Mesodermal cell (in vitro differentiated cells): ENCODE measurements at regions not wholly inside any gene's neighbourhood (a gene's known extent, or its start where the extent isn't known, plus 50 kb on each side); places are given as distances from the start of the nearest gene placed in this dataset.
"Not testable (repeated sequence)": the region's sequence is repeated elsewhere in the genome, so short reads cannot be mapped to it uniquely, and the experiment has no call there.

Experiments
- H3K27ac ChIP-seq: 2 replicates; pipeline ENCODE4 v1.7.0; 2013; ENCODE audit warnings: mild to moderate bottlenecking, low read depth, low read length, moderate library complexity; ENCODE audit not compliant: severe bottlenecking
- H3K36me3 ChIP-seq: 2 replicates; pipeline ENCODE4 v1.7.1; 2013; ENCODE audit warnings: mild to moderate bottlenecking, low read length, moderate library complexity; ENCODE audit not compliant: control insufficient read depth, insufficient read depth
- H3K4me1 ChIP-seq: one replicate; pipeline ENCODE4 v1.7.1; 2013; ENCODE audit warnings: mild to moderate bottlenecking, low read length; ENCODE audit not compliant: insufficient read depth, control insufficient read depth, poor library complexity, severe bottlenecking
- H3K4me3 ChIP-seq: 2 replicates; pipeline ENCODE4 v1.7.0; 2013; ENCODE audit warnings: low read length, control low read depth, mild to moderate bottlenecking; ENCODE audit not compliant: insufficient read depth, poor library complexity, severe bottlenecking; ENCODE audit errors: extremely low read depth
- H3K9me3 ChIP-seq: 2 replicates; pipeline ENCODE4 v1.7.1; 2013; ENCODE audit warnings: mild to moderate bottlenecking, low read length, moderate library complexity; ENCODE audit not compliant: control insufficient read depth
- WGBS, 2 experiments: methylation state at CpG; one replicate each; pipeline ENCODE4 v1.1.5; 2013; ENCODE audit warnings: missing lambda C conversion rate in 2 of 2; ENCODE audit not compliant: insufficient coverage in 2 of 2; 5-methylcytosine and 5-hydroxymethylcytosine counted together

DNA sequence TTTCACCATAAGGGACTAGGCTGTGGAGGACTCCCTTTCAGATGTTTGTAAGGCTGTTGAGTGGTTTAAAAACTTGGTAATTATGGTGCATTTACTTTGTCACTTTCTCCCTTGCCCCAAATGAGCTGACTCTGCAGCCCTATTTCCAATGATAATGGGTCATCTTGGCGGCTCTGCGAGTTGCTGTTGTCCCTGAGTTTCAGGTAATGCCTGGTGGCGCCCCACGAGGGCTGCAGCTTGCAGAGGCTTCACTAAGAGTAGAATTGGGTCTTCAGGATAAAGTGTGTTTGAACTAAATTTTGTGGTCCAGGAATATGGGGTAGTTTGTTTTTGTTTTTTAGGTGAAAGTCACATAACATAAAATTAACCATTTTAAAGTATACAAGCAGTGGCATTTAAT, 450.1 kb upstream of the CFAP20DC start:
- Histone ChIP-seq H3K9me3 (no peaks in the 10 kb centered on the region), H3K27ac (no peak overlapping the region), H3K36me3 (no peaks in the 10 kb centered on the region), H3K4me3 (no peak overlapping the region), H3K4me1 (no peaks in the 10 kb centered on the region)
- 74 to 92% methylated on average over 3 to 4 of the region's 4 CpGs for WGBS, 2 experiments

- H3K4me1 ChIP-seq, result no peaks in the 10 kb centered on the region
- H3K4me3 ChIP-seq, result no peak overlapping the region
- no peak overlapping the region for H3K27ac ChIP-seq
- H3K9me3 ChIP-seq, result no peaks in the 10 kb centered on the region
- WGBS, 2 experiments, result 89 to 98% methylated on average over 12 to 15 of the region's 15 CpGs
- H3K36me3 ChIP-seq, result no peaks in the 10 kb centered on the region
Observed at GRCh38 chr3:59499000-59499399, 449.2 kb upstream of the CFAP20DC start.

- no peaks in the 10 kb centered on the region for H3K36me3 ChIP-seq
- no peaks in the 10 kb centered on the region for H3K4me1 ChIP-seq
- H3K4me3 ChIP-seq, result no peak overlapping the region
- WGBS, 2 experiments, result 80 to 89% methylated on average over 3 to 5 of the region's 5 CpGs
- no peaks in the 10 kb centered on the region for H3K9me3 ChIP-seq
- no peak overlapping the region for H3K27ac ChIP-seq
Observed at GRCh38 chr3:59496250-59496649, 446.4 kb upstream of the CFAP20DC start.

GRCh38 chr3:59494969-59495368, 445.1 kb upstream of the CFAP20DC start:
- not testable (repeated sequence) for H3K9me3 ChIP-seq, H3K4me1 ChIP-seq, H3K27ac ChIP-seq, H3K4me3 ChIP-seq, H3K36me3 ChIP-seq
- 100% methylated on average over 1 of the region's 1 CpG; no CpG with 5 or more reads in 1 of the 2 experiments for WGBS, 2 experiments

DNA sequence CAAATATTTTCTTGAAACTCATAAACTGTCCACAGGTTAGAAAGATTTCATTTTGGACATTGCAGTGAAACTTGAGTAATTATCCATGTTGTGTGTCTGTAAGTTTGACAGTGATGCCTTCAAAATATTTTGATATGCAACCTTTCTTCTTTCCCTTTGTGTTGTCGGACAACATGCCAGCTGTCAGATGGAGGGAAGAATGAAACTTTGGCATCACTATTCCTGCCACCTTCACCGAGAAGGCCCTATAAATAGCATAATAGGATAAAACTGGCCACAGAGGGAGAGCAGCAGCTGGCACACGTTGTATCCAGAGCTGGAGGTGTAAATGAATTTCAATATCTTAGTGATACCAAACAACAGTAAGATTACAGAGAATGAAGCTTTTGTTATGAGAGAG, 436.7 kb upstream of the CFAP20DC start:
- H3K4me1 ChIP-seq, result no peaks in the 10 kb centered on the region
- no peaks in the 10 kb centered on the region for H3K9me3 ChIP-seq
- WGBS, 2 experiments, result no CpG with 5 or more reads among the region's 3 CpGs
- H3K36me3 ChIP-seq, result no peaks in the 10 kb centered on the region
- no peak overlapping the region for H3K27ac ChIP-seq
- H3K4me3 ChIP-seq, result no peak overlapping the region

- peaks cover 16% of the 10 kb centered on the region for H3K4me1 ChIP-seq
- no peaks in the 10 kb centered on the region for H3K36me3 ChIP-seq
- H3K9me3 ChIP-seq, result no peaks in the 10 kb centered on the region
- no peak overlapping the region for H3K4me3 ChIP-seq
- 83 to 100% methylated on average over 1 of the region's 3 CpGs for WGBS, 2 experiments
- no peak overlapping the region for H3K27ac ChIP-seq
Observed at GRCh38 chr3:59483191-59483590, 433.4 kb upstream of the CFAP20DC start.

DNA sequence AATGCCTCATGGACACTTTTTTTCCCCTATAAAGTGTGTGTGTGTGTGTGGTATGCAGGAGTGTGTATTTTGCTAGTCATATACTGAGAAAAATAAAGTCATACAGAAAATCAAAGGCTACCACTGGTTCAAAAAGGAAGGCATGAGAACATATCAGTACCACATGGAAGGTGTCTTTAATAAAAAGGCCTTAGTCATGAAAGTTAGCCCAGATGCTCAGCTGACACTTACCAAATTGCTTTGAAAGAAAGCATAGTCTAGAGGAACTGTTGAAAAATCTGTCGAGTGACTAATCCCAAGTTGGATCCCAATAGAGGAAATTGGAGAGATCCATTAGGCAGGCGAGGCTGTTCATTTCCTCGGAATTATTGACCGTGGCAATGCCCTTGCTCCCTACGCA, 432.9 kb upstream of the CFAP20DC start:
- no peak overlapping the region for H3K27ac ChIP-seq
- WGBS, 2 experiments, result 93 to 98% methylated on average over 5 of the region's 5 CpGs
- H3K9me3 ChIP-seq, result no peaks in the 10 kb centered on the region
- peaks cover 16% of the 10 kb centered on the region for H3K4me1 ChIP-seq
- no peak overlapping the region for H3K4me3 ChIP-seq
- H3K36me3 ChIP-seq, result no peaks in the 10 kb centered on the region

- no CpG with 5 or more reads among the region's 3 CpGs for WGBS, 2 experiments
- Histone ChIP-seq H3K4me1 (peaks cover 16% of the 10 kb centered on the region), H3K36me3 (no peaks in the 10 kb centered on the region), H3K4me3 (no peak overlapping the region), H3K9me3 (no peaks in the 10 kb centered on the region), H3K27ac (no peak overlapping the region)
Observed at GRCh38 chr3:59481776-59482400, 432.1 kb upstream of the CFAP20DC start.

- H3K27ac ChIP-seq, result peak overlapping the region; percentile 23
- 83 to 100% methylated on average over 1 to 2 of the region's 5 CpGs for WGBS, 2 experiments
- H3K36me3 ChIP-seq, result no peaks in the 10 kb centered on the region
- peaks cover 16% of the 10 kb centered on the region for H3K4me1 ChIP-seq
- no peak overlapping the region for H3K4me3 ChIP-seq
- H3K9me3 ChIP-seq, result no peaks in the 10 kb centered on the region
Observed at GRCh38 chr3:59480486-59480995, 430.7 kb upstream of the CFAP20DC start.

GRCh38 chr3:59473636-59474035, 423.8 kb upstream of the CFAP20DC start:
- Histone ChIP-seq H3K36me3 (no peaks in the 10 kb centered on the region), H3K27ac (no peak overlapping the region), H3K9me3 (peaks cover 12% of the 10 kb centered on the region), H3K4me1 (no peaks in the 10 kb centered on the region), H3K4me3 (no peak overlapping the region)
- WGBS, 2 experiments, result 85 to 92% methylated on average over 2 of the region's 4 CpGs

DNA sequence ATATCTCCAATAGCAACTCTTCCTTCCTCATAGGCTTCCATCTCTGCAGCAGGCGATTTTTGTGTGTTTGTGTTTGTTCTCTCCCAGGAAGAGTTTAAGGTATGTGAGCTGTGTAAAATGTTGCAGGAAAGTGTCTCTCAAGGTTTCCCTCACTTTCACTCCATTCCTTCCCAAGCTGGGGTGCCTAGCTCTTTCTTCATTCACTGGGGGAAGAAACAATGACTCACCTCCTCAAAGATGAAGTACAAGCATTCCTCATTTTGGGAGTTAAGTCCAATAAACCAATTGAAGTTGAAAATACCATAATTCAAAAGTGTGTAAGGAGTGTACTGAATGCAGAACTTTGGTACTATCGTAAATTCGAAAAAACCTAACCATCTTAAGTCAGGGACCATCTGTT, 422.7 kb upstream of the CFAP20DC start:
- no peaks in the 10 kb centered on the region for H3K4me1 ChIP-seq
- no peaks in the 10 kb centered on the region for H3K36me3 ChIP-seq
- H3K9me3 ChIP-seq, result peaks cover 12% of the 10 kb centered on the region
- no peak overlapping the region for H3K4me3 ChIP-seq
- no peak overlapping the region for H3K27ac ChIP-seq
- WGBS, 2 experiments, result no CpG with 5 or more reads among the region's 3 CpGs
